NCI-H1436 (cell line): ENCODE measurements at regions not wholly inside any gene's neighbourhood (a gene's known extent, or its start where the extent isn't known, plus 50 kb on each side); places are given as distances from the start of the nearest gene placed in this dataset.

Experiments used
- DNase-seq: peaks from one replicate; lab custom pipeline; 2025; lab: John Stamatoyannopoulos, UW

- no peak for DNase-seq
Observed at GRCh38 chr2:164090533-164090932, 354.7 kb upstream of the FIGN start.

GRCh38 chr2:164084066-164084465 lies 348.3 kb upstream of the FIGN start:
- no peak for DNase-seq

GRCh38 chr2:164080486-164080885 lies 344.7 kb upstream of the FIGN start:
- DNase-seq: no peak

- DNase-seq: no peak
Observed at GRCh38 chr2:164079258-164079657, 343.4 kb upstream of the FIGN start.

- DNase-seq: no peak
Observed at GRCh38 chr2:164078421-164078820, 342.6 kb upstream of the FIGN start.

GRCh38 chr2:164073101-164074074 lies 337.6 kb upstream of the FIGN start:
- DNase-seq: no peak

- DNase-seq: no peak
Observed at GRCh38 chr2:164069540-164069939, 333.7 kb upstream of the FIGN start.

- DNase-seq: no peak
Observed at GRCh38 chr2:164068063-164068462, 332.3 kb upstream of the FIGN start.

GRCh38 chr2:164066095-164066494 lies 330.3 kb upstream of the FIGN start:
- peak; percentile 83 for DNase-seq

GRCh38 chr2:164065038-164065437 lies 329.2 kb upstream of the FIGN start:
- no peak for DNase-seq

- DNase-seq: no peak
Observed at GRCh38 chr2:164061129-164061746, 325.4 kb upstream of the FIGN start.

GRCh38 chr2:164060031-164060430 lies 324.2 kb upstream of the FIGN start:
- no peak for DNase-seq

- DNase-seq: no peak
Observed at GRCh38 chr2:164055623-164056022, 319.8 kb upstream of the FIGN start.

GRCh38 chr2:164054651-164055050 lies 318.8 kb upstream of the FIGN start:
- no peak for DNase-seq

GRCh38 chr2:164053021-164053420 lies 317.2 kb upstream of the FIGN start:
- DNase-seq: no peak

GRCh38 chr2:164052006-164052405 lies 316.2 kb upstream of the FIGN start:
- no peak for DNase-seq

- no peak for DNase-seq
Observed at GRCh38 chr2:164048729-164049128, 312.9 kb upstream of the FIGN start.

- DNase-seq: no peak
Observed at GRCh38 chr2:164046040-164046439, 310.2 kb upstream of the FIGN start.

GRCh38 chr2:164044622-164045021 lies 308.8 kb upstream of the FIGN start:
- DNase-seq: no peak

- no peak for DNase-seq
Observed at GRCh38 chr2:164039270-164039669, 303.5 kb upstream of the FIGN start.

- no peak for DNase-seq
Observed at GRCh38 chr2:164032995-164033394, 297.2 kb upstream of the FIGN start.

- no peak for DNase-seq
Observed at GRCh38 chr2:164030623-164031022, 294.8 kb upstream of the FIGN start.

- DNase-seq: no peak
Observed at GRCh38 chr2:164028814-164029534, 293.2 kb upstream of the FIGN start.
